CD14-positive monocyte (primary cell): ENCODE measurements at regions not wholly inside any gene's neighbourhood (a gene's known extent, or its start where the extent isn't known, plus 50 kb on each side); places are given as distances from the start of the nearest gene placed in this dataset.

Experiments
- DNase-seq, 3 donors: peaks; one replicate each; pipeline ENCODE4 v3.0.0-alpha.2; 2011 to 2022
- H2AFZ ChIP-seq: 2 replicates; pipeline ENCODE4 v1.6.0; 2012; ENCODE audit warnings: mild to moderate bottlenecking, low read depth, low read length, inconsistent platforms; ENCODE audit not compliant: insufficient read depth, poor library complexity, severe bottlenecking
- H3K27ac ChIP-seq, 2 donors: 1 replicate in 1 of 2; 2 replicates in 1 of 2; pipeline ENCODE4 v1.5.1; 2012 to 2013; ENCODE audit warnings: low read length in 2 of 2, control low read depth in 1 of 2, inconsistent platforms in 1 of 2, low read depth in 1 of 2, mild to moderate bottlenecking in 1 of 2
- H3K27me3 ChIP-seq, 2 donors: one replicate each; pipeline versions ENCODE4 v1.6.0 to v1.6.1; 2011 to 2013; ENCODE audit warnings: low read length in 2 of 2; ENCODE audit not compliant: control insufficient read depth in 2 of 2, insufficient read depth in 2 of 2
- H3K36me3 ChIP-seq, 2 donors: replicated peaks in 1 of 2; 1 replicate in 1 of 2; 2 replicates in 1 of 2; pipeline versions ENCODE4 v1.5.1 to v1.6.1; 2012 to 2013; ENCODE audit warnings: low read length in 2 of 2, control low read depth in 1 of 2, inconsistent platforms in 1 of 2, mild to moderate bottlenecking in 1 of 2; ENCODE audit not compliant: insufficient read depth in 2 of 2, control insufficient read depth in 1 of 2
- H3K4me1 ChIP-seq, 2 donors: 1 replicate in 1 of 2; 2 replicates in 1 of 2; pipeline versions ENCODE4 v1.5.1 to v1.6.1; 2012 to 2013; ENCODE audit warnings: low read length in 2 of 2, control low read depth in 1 of 2, inconsistent platforms in 1 of 2, mild to moderate bottlenecking in 1 of 2, moderate library complexity in 1 of 2; ENCODE audit not compliant: insufficient read depth in 2 of 2, control insufficient read depth in 1 of 2
- H3K4me2 ChIP-seq: replicated peaks from 2 replicates; pipeline ENCODE3; 2012; ENCODE audit warnings: low read length, moderate library complexity, mild to moderate bottlenecking; ENCODE audit not compliant: poor library complexity, severe bottlenecking; ENCODE audit errors: extremely low read depth
- H3K4me3 ChIP-seq, 3 experiments: fragments of 200-600 bp in 1 of 3; sonication (generic) in 1 of 3; replicated peaks in 1 of 3; 1 replicate in 2 of 3; 2 replicates in 1 of 3; pipeline ENCODE4 v1.5.1; 2011 to 2013; ENCODE audit warnings: low read length in 3 of 3, mild to moderate bottlenecking in 3 of 3, control low read depth in 2 of 3, low read depth in 2 of 3, inconsistent platforms in 1 of 3, moderate library complexity in 1 of 3
- H3K79me2 ChIP-seq: 2 replicates; pipeline ENCODE4 v1.6.0; 2012; ENCODE audit warnings: mild to moderate bottlenecking, control low read depth, inconsistent platforms, low read length, moderate library complexity; ENCODE audit not compliant: insufficient read depth
- H3K9ac ChIP-seq: 2 replicates; pipeline ENCODE4 v1.6.0; 2017; ENCODE audit warnings: low read length, mild to moderate bottlenecking; ENCODE audit not compliant: insufficient read depth, poor library complexity, severe bottlenecking
- H3K9me3 ChIP-seq, 2 donors: replicated peaks in 1 of 2; 1 replicate in 1 of 2; 2 replicates in 1 of 2; pipeline versions ENCODE4 v1.5.1 to v1.6.1; 2012 to 2013; ENCODE audit warnings: low read length in 2 of 2, control low read depth in 1 of 2; ENCODE audit not compliant: control insufficient read depth in 1 of 2, insufficient read depth in 1 of 2
- H4K20me1 ChIP-seq: 2 replicates; pipeline ENCODE4 v1.6.0; 2012; ENCODE audit warnings: mild to moderate bottlenecking, low read length, control low read depth, moderate library complexity; ENCODE audit not compliant: insufficient read depth
- H3K27ac Mint-ChIP-seq, 7 donors: one replicate each; pipeline ENCODE4 v1.8.0; 2020; ENCODE audit warnings: mild to moderate bottlenecking in 7 of 7, mixed read lengths in 7 of 7, moderate library complexity in 6 of 7, inconsistent platforms in 2 of 7
- H3K27me3 Mint-ChIP-seq, 3 donors: one replicate each; pipeline ENCODE4 v1.8.0; 2021 to 2022; ENCODE audit warnings: low read depth in 3 of 3, mild to moderate bottlenecking in 3 of 3, mixed read lengths in 3 of 3, moderate library complexity in 3 of 3, inconsistent platforms in 1 of 3
- H3K36me3 Mint-ChIP-seq, 2 donors: one replicate each; pipeline ENCODE4 v1.8.0; 2020; ENCODE audit warnings: mixed read lengths in 2 of 2, inconsistent platforms in 1 of 2, mild to moderate bottlenecking in 1 of 2
- H3K4me1 Mint-ChIP-seq: one replicate; pipeline ENCODE4 v1.8.0; 2020; ENCODE audit warnings: mild to moderate bottlenecking, mixed read lengths
- H3K4me3 Mint-ChIP-seq, 2 donors: one replicate each; pipeline ENCODE4 v1.8.0; 2020; ENCODE audit warnings: mild to moderate bottlenecking in 2 of 2, mixed read lengths in 2 of 2, moderate library complexity in 1 of 2
- H3K9me3 Mint-ChIP-seq, 7 donors: one replicate each; pipeline ENCODE4 v1.8.0; 2020 to 2022; ENCODE audit warnings: mixed read lengths in 7 of 7, mild to moderate bottlenecking in 6 of 7, moderate library complexity in 6 of 7, inconsistent platforms in 2 of 7
- CTCF ChIP-seq: fragments of 200-600 bp; IDR thresholded peaks from one replicate; pipeline ENCODE4 v1.8.0; 2022; ENCODE audit warnings: antibody characterized with exemption, mild to moderate bottlenecking
- WGBS: methylation state at CpG from one replicate; pipeline ENCODE4 v1.1.5; 2013; ENCODE audit warnings: missing lambda C conversion rate; ENCODE audit not compliant: insufficient coverage; 5-methylcytosine and 5-hydroxymethylcytosine counted together
- intact Hi-C, 2 donors: fragments of 100-400 bp; cut with micrococcal nuclease; formaldehyde crosslinking; loops; one replicate each; pipeline versions ENCODE4 v1.15.0 to v1.15.1; 2023

DNA sequence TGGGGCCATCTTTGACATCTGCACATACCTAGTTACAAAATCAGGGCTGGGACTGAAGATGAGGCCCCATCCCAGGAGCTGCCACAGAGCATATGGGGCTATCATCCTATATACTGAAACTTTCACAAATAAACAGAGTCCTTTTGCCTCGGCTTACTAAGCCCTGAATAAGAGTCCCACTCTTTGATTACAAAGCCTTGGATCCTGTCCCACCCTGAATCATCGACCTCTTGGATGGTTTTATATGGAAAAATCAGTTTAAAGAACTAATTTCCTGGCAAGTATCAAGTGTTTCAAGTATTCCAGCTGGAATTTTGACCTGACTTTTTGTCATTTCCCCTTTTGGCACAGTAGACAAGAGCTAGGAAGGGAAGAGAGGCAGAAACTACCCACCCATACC, 331.3 kb upstream of the FRG2C start:
- no peak for TF ChIP-seq CTCF
- H3K4me2 ChIP-seq: no peak overlapping the region
- H3K4me3 Mint-ChIP-seq: no peak overlapping the region
- H2AFZ ChIP-seq: no peak overlapping the region
- no peak overlapping the region for H3K9ac ChIP-seq
- H3K4me1 ChIP-seq: no peaks in the 10 kb centered on the region
- no peak overlapping the region for H3K27ac ChIP-seq
- H3K9me3 Mint-ChIP-seq: peaks cover 0 to 3% (median 0%) of the 10 kb centered on the region in 7 donors
- H3K36me3 ChIP-seq: no peaks in the 10 kb centered on the region
- intact Hi-C loops: no loop called here
- no peaks in the 10 kb centered on the region for H3K27me3 Mint-ChIP-seq
- no peaks in the 10 kb centered on the region for H3K36me3 Mint-ChIP-seq
- no peak overlapping the region for H3K4me3 ChIP-seq
- DNase-seq: no peak
- H3K27me3 ChIP-seq: no peaks in the 10 kb centered on the region
- WGBS: no CpG with 5 or more reads among the region's 2 CpGs
- no peaks in the 10 kb centered on the region for H3K9me3 ChIP-seq
- no peaks in the 10 kb centered on the region for H4K20me1 ChIP-seq
- no peaks in the 10 kb centered on the region for H3K4me1 Mint-ChIP-seq
- no peak overlapping the region for H3K27ac Mint-ChIP-seq
- H3K79me2 ChIP-seq: no peaks in the 10 kb centered on the region

DNA sequence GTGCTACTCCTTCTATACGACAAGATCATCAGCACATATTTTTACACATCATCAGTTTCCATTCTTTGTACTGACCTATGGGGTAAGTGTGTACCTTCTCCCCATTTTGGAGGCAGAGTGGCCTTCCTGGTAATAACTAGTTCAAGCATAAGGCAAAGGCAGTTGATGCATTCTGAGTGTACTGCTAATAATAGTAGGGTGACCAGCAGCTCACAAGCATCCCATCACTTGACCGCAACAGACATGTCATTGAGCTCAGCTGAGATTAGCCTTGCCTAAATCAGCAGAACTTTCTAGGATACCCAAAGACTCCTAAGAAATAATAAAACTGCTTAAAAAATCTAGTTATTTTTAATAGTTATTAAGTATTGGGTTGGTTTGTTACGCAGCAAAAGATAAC, 329.8 kb upstream of the FRG2C start:
- no peak overlapping the region for H3K27ac Mint-ChIP-seq
- 100% methylated on average over 1 of the region's 3 CpGs for WGBS
- no peaks in the 10 kb centered on the region for H3K9me3 ChIP-seq

More for the DNA sequence above, 329.8 kb upstream of the FRG2C start:
- intact Hi-C loops: no loop called here
- Mint-ChIP-seq H3K9me3 (peaks cover 0 to 3% (median 0%) of the 10 kb centered on the region in 7 donors), H3K4me1 (no peaks in the 10 kb centered on the region), H3K27me3 (no peaks in the 10 kb centered on the region), H3K36me3 (no peaks in the 10 kb centered on the region), H3K4me3 (no peak overlapping the region)
- no peak overlapping the region for H3K4me3 ChIP-seq
- no peak overlapping the region for H3K9ac ChIP-seq
- H3K4me1 ChIP-seq: no peaks in the 10 kb centered on the region
- H3K27ac ChIP-seq: no peak overlapping the region
- no peaks in the 10 kb centered on the region for H3K27me3 ChIP-seq
- TF ChIP-seq CTCF: no peak
- H3K4me2 ChIP-seq: no peak overlapping the region
- H2AFZ ChIP-seq: no peak overlapping the region
- no peaks in the 10 kb centered on the region for H3K36me3 ChIP-seq
- no peaks in the 10 kb centered on the region for H3K79me2 ChIP-seq
- no peaks in the 10 kb centered on the region for H4K20me1 ChIP-seq
- DNase-seq: no peak
